NB4 (cell line): ENCODE measurements at regions not wholly inside any gene's neighbourhood (a gene's known extent, or its start where the extent isn't known, plus 50 kb on each side); places are given as distances from the start of the nearest gene placed in this dataset.

Experiments
- MYC ChIP-seq: IDR thresholded peaks from 2 replicates; pipeline ENCODE4 v1.6.1; 2011; ENCODE audit warnings: low read depth, low read length
- POLR2A ChIP-seq: IDR thresholded peaks from 2 replicates; pipeline ENCODE4 v1.6.1; 2011; ENCODE audit warnings: mild to moderate bottlenecking; ENCODE audit not compliant: insufficient read length; ENCODE audit errors: extremely low read depth
- TF ChIP-seq, protein P1 (sequence below): IDR thresholded peaks from one replicate; pipeline ENCODE4 v1.5.1; 2012; ENCODE audit warnings: low read depth, low read length
- TF ChIP-seq, protein P2 (sequence below): IDR thresholded peaks from 2 replicates; pipeline ENCODE4 v1.6.1; 2011; ENCODE audit warnings: low read depth, low read length

- TF ChIP-seq POLR2A (no peak), MYC (no peak)
- TF ChIP-seq, protein P1, sequence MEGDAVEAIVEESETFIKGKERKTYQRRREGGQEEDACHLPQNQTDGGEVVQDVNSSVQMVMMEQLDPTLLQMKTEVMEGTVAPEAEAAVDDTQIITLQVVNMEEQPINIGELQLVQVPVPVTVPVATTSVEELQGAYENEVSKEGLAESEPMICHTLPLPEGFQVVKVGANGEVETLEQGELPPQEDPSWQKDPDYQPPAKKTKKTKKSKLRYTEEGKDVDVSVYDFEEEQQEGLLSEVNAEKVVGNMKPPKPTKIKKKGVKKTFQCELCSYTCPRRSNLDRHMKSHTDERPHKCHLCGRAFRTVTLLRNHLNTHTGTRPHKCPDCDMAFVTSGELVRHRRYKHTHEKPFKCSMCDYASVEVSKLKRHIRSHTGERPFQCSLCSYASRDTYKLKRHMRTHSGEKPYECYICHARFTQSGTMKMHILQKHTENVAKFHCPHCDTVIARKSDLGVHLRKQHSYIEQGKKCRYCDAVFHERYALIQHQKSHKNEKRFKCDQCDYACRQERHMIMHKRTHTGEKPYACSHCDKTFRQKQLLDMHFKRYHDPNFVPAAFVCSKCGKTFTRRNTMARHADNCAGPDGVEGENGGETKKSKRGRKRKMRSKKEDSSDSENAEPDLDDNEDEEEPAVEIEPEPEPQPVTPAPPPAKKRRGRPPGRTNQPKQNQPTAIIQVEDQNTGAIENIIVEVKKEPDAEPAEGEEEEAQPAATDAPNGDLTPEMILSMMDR, result no peak
- TF ChIP-seq, protein P2, sequence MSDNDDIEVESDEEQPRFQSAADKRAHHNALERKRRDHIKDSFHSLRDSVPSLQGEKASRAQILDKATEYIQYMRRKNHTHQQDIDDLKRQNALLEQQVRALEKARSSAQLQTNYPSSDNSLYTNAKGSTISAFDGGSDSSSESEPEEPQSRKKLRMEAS, result no peak
Observed at GRCh38 chr3:82474711-82475110, 713.3 kb upstream of the GBE1 start.
